ENCODE measurements at regions not wholly inside any gene's neighbourhood (a gene's known extent, or its start where the extent isn't known, plus 50 kb on each side); places are given as distances from the start of the nearest gene placed in this dataset.

- Histone ChIP-seq H3K9me3 (ENCODE audit: low read length) (peaks cover 18% of the 10 kb centered on the region), H3K4me1 (ENCODE audit: insufficient read depth, low read length) (peaks cover under 1% of the 10 kb centered on the region; the same call in 1 of the 2 replicates), H4K20me1 (ENCODE audit: insufficient read depth, low read length) (no peaks in the 10 kb centered on the region), H3K27ac (ENCODE audit: extremely low read length, insufficient read depth, low read length) (no peak overlapping the region), H3K4me2 (ENCODE audit: low read depth, low read length) (no peak overlapping the region), H3K9ac (ENCODE audit: insufficient read depth, low read depth, low read length) (no peak overlapping the region), H3K4me3 (replicated peaks in 1 of 3; ENCODE audit: insufficient read depth in 1 of 3, low read depth in 2 of 3, low read length in 3 of 3) (no peak overlapping the region), H3K27me3 (ENCODE audit: control insufficient read depth in 1 of 2, insufficient read depth in 2 of 2, low read length in 2 of 2) (no peaks in the 10 kb centered on the region), H3K79me2 (ENCODE audit: insufficient read depth, low read length) (no peaks in the 10 kb centered on the region), H2AFZ (ENCODE audit: low read length) (no peak overlapping the region), H3K36me3 (replicated peaks in 1 of 2; ENCODE audit: control insufficient read depth in 1 of 2, insufficient read depth in 2 of 2, low read length in 2 of 2) (no peaks in the 10 kb centered on the region)
- intact Hi-C loops (cut with micrococcal nuclease; ENCODE audit: unreplicated experiment), result no loop called here
- TF ChIP-seq ZNF12 (CRISPR knock-in tag; IDR thresholded peaks at IDR 0.05) (peak; percentile 82; the same call in 1 of the 2 replicates), NCOA5 (CRISPR knock-in tag; IDR thresholded peaks at IDR 0.05) (no peak)
- POLR2A ChIA-PET, result no interaction called here
- no peak for DNase-seq (ENCODE audit: low spot score)
- ATAC-seq, result no peak
- no TSS peak for BruUV-seq (replicated peaks)
- in situ Hi-C loops (cut with HindIII; ENCODE audit: extremely low pct_ligation_motif_present, low pct_unique_long_range_greater_than_20kb), result no loop called here
- WGBS (ENCODE audit: low lambda C conversion rate), result 1% methylated on average over 4 of the region's 4 CpGs
- CTCF ChIA-PET (ENCODE audit: low intra/inter-chr PET ratio, low total read pairs), result no interaction called here
- no peak for FAIRE-seq
Observed at GRCh38 chr20:52847029-52847660, 125.0 kb upstream of the TSHZ2 start.

GRCh38 chr20:52845044-52845443 lies 127.1 kb upstream of the TSHZ2 start:
- no peak for ATAC-seq

More at GRCh38 chr20:52845044-52845443, 127.1 kb upstream of the TSHZ2 start:
- ChIA-PET POLR2A (no interaction called here), CTCF (ENCODE audit: low intra/inter-chr PET ratio, low total read pairs) (no interaction called here)
- FAIRE-seq, result no peak
- intact Hi-C loops (cut with micrococcal nuclease; ENCODE audit: unreplicated experiment), result no loop called here
- Histone ChIP-seq H3K36me3 (replicated peaks in 1 of 2; ENCODE audit: control insufficient read depth in 1 of 2, insufficient read depth in 2 of 2, low read length in 2 of 2) (no peaks in the 10 kb centered on the region), H4K20me1 (ENCODE audit: insufficient read depth, low read length) (no peaks in the 10 kb centered on the region), H3K4me2 (ENCODE audit: low read depth, low read length) (no peak overlapping the region), H3K27ac (ENCODE audit: extremely low read length, insufficient read depth, low read length) (no peak overlapping the region), H3K4me3 (replicated peaks in 1 of 3; ENCODE audit: insufficient read depth in 1 of 3, low read depth in 2 of 3, low read length in 3 of 3) (no peak overlapping the region), H3K9ac (ENCODE audit: insufficient read depth, low read depth, low read length) (no peak overlapping the region), H3K4me1 (ENCODE audit: insufficient read depth, low read length) (no peaks in the 10 kb centered on the region), H3K79me2 (ENCODE audit: insufficient read depth, low read length) (no peaks in the 10 kb centered on the region), H3K9me3 (ENCODE audit: low read length) (peaks cover 18% of the 10 kb centered on the region), H2AFZ (ENCODE audit: low read length) (no peak overlapping the region), H3K27me3 (ENCODE audit: control insufficient read depth in 1 of 2, insufficient read depth in 2 of 2, low read length in 2 of 2) (no peaks in the 10 kb centered on the region)
- no peak for DNase-seq (ENCODE audit: low spot score)
- in situ Hi-C loops (cut with HindIII; ENCODE audit: extremely low pct_ligation_motif_present, low pct_unique_long_range_greater_than_20kb), result no loop called here
- BruUV-seq (replicated peaks), result no TSS peak
- no peak for TF ChIP-seq XBP1 (CRISPR knock-in tag; IDR thresholded peaks at IDR 0.05)
- peak; percentile 71; the same call in 1 of the 2 replicates for TF ChIP-seq PCBP1 (IDR thresholded peaks at IDR 0.05; ENCODE audit: borderline replicate concordance, low read depth, low read length)
- peak; percentile 89 for TF ChIP-seq HNRNPK (IDR thresholded peaks at IDR 0.05; ENCODE audit: low read depth, low read length, poor library complexity, severe bottlenecking)
